HCT116 (cell line): ENCODE measurements at regions not wholly inside any gene's neighbourhood (a gene's known extent, or its start where the extent isn't known, plus 50 kb on each side); places are given as distances from the start of the nearest gene placed in this dataset.

Source experiments
- CEBPB ChIP-seq: IDR thresholded peaks from 2 replicates; pipeline ENCODE4 v1.6.1; 2012; ENCODE audit warnings: low read depth
- EGR1 ChIP-seq: IDR thresholded peaks from 2 replicates; pipeline ENCODE4 v1.6.1; 2012; ENCODE audit warnings: low read depth
- EZH2 ChIP-seq: fragments of 200-600 bp; sonication (generic); IDR thresholded peaks from 2 replicates; pipeline ENCODE4 v1.6.1; 2017; ENCODE audit warnings: antibody characterized with exemption, mixed run types
- FOSL1 ChIP-seq: IDR thresholded peaks from 2 replicates; pipeline ENCODE4 v1.6.1; 2012; ENCODE audit warnings: low read depth
- POLR2A ChIP-seq: IDR thresholded peaks from 2 replicates; pipeline ENCODE4 v1.7.0; 2011; ENCODE audit warnings: borderline replicate concordance; ENCODE audit not compliant: insufficient read depth, insufficient read length; ENCODE audit errors: extremely low read depth
- POLR2AphosphoS5 ChIP-seq: IDR thresholded peaks from 2 replicates; pipeline ENCODE4 v1.6.1; 2011; ENCODE audit warnings: mild to moderate bottlenecking, low read depth, low read length, moderate library complexity
- RAD21 ChIP-seq: IDR thresholded peaks from 2 replicates; pipeline ENCODE4 v1.6.1; 2012; ENCODE audit warnings: low read depth, mild to moderate bottlenecking
- SIN3A ChIP-seq: IDR thresholded peaks from 2 replicates; pipeline ENCODE4 v1.6.1; 2012; ENCODE audit warnings: low read depth
- SRF ChIP-seq: IDR thresholded peaks from 2 replicates; pipeline ENCODE4 v1.6.1; 2012; ENCODE audit warnings: low read depth
- YY1 ChIP-seq: IDR thresholded peaks from 2 replicates; pipeline ENCODE4 v1.6.1; 2011; ENCODE audit warnings: low read length, low read depth, moderate library complexity, mild to moderate bottlenecking; ENCODE audit not compliant: insufficient replicate concordance; ENCODE audit errors: extremely low read depth
- ZNF274 ChIP-seq: fragments of 200-500 bp; sonication (Bioruptor generic); IDR thresholded peaks from 2 replicates; pipeline ENCODE4 v1.6.1; 2014; ENCODE audit warnings: mild to moderate bottlenecking, low read depth, low read length, inconsistent platforms
- TF ChIP-seq, protein P1 (sequence below): IDR thresholded peaks from 2 replicates; pipeline ENCODE4 v1.6.1; 2011; ENCODE audit warnings: mild to moderate bottlenecking, low read length, moderate library complexity; ENCODE audit not compliant: insufficient replicate concordance; ENCODE audit errors: extremely low read depth
- TF ChIP-seq, protein P2 (sequence below), 3 experiments: fragments of 200-600 bp in 1 of 3; sonication (generic) in 1 of 3; IDR thresholded peaks in 2 of 3; conservative IDR thresholded peaks in 1 of 3; 2 replicates each; pipeline ENCODE4 v1.5.1; 2012 to 2017; ENCODE audit warnings: low read depth in 2 of 3, low read length in 2 of 3, antibody characterized with exemption in 1 of 3, borderline replicate concordance in 1 of 3, control low read depth in 1 of 3, mild to moderate bottlenecking in 1 of 3, mixed read lengths in 1 of 3, mixed run types in 1 of 3, moderate library complexity in 1 of 3; ENCODE audit not compliant: insufficient read depth in 1 of 3
- TF ChIP-seq, protein P3 (sequence below): IDR thresholded peaks from 2 replicates; pipeline ENCODE4 v1.6.1; 2012

DNA sequence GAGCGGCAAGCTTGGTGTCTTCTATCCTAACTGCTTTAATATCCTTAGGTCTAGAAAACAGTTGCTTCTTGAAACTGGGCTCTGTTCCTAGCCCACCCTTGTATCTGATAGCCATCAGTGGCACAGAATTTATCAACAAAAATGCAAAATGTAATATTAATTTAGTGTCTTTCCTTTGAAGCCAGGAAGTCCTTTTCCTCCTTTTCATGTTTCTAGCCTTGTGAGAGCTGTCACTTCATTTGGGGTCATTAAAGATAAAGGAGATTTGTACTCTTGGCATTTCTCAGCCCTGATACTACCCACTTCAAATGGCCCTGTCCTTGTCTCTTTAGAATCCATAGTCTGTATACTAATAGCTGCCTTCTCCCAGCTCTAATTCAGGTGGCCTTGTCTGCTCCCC, 111.0 kb downstream of the GAS1 start:
- no peak for TF ChIP-seq POLR2A
- TF ChIP-seq RAD21: no peak
- TF ChIP-seq POLR2AphosphoS5: no peak
- no peak for TF ChIP-seq CEBPB
- TF ChIP-seq, protein P1, sequence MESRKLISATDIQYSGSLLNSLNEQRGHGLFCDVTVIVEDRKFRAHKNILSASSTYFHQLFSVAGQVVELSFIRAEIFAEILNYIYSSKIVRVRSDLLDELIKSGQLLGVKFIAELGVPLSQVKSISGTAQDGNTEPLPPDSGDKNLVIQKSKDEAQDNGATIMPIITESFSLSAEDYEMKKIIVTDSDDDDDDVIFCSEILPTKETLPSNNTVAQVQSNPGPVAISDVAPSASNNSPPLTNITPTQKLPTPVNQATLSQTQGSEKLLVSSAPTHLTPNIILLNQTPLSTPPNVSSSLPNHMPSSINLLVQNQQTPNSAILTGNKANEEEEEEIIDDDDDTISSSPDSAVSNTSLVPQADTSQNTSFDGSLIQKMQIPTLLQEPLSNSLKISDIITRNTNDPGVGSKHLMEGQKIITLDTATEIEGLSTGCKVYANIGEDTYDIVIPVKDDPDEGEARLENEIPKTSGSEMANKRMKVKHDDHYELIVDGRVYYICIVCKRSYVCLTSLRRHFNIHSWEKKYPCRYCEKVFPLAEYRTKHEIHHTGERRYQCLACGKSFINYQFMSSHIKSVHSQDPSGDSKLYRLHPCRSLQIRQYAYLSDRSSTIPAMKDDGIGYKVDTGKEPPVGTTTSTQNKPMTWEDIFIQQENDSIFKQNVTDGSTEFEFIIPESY: no peak
- TF ChIP-seq, protein P2, sequence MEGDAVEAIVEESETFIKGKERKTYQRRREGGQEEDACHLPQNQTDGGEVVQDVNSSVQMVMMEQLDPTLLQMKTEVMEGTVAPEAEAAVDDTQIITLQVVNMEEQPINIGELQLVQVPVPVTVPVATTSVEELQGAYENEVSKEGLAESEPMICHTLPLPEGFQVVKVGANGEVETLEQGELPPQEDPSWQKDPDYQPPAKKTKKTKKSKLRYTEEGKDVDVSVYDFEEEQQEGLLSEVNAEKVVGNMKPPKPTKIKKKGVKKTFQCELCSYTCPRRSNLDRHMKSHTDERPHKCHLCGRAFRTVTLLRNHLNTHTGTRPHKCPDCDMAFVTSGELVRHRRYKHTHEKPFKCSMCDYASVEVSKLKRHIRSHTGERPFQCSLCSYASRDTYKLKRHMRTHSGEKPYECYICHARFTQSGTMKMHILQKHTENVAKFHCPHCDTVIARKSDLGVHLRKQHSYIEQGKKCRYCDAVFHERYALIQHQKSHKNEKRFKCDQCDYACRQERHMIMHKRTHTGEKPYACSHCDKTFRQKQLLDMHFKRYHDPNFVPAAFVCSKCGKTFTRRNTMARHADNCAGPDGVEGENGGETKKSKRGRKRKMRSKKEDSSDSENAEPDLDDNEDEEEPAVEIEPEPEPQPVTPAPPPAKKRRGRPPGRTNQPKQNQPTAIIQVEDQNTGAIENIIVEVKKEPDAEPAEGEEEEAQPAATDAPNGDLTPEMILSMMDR (IDR thresholded peaks at IDR 0.05 in 2 of 3, conservative IDR thresholded peaks at IDR 0.05 in 1 of 3; ENCODE audit: borderline replicate concordance in 1 of 3, insufficient read depth in 1 of 3, low read depth in 2 of 3, low read length in 2 of 3): no peak
- TF ChIP-seq EZH2: no peak
- no peak for TF ChIP-seq ZNF274
- TF ChIP-seq, protein P3, sequence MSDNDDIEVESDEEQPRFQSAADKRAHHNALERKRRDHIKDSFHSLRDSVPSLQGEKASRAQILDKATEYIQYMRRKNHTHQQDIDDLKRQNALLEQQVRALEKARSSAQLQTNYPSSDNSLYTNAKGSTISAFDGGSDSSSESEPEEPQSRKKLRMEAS: no peak
- TF ChIP-seq FOSL1: no peak
- TF ChIP-seq SIN3A: no peak
- no peak for TF ChIP-seq SRF
- no peak for TF ChIP-seq YY1
- TF ChIP-seq EGR1: no peak
